ENCODE measurements at regions not wholly inside any gene's neighbourhood (a gene's known extent, or its start where the extent isn't known, plus 50 kb on each side); places are given as distances from the start of the nearest gene placed in this dataset.

DNA sequence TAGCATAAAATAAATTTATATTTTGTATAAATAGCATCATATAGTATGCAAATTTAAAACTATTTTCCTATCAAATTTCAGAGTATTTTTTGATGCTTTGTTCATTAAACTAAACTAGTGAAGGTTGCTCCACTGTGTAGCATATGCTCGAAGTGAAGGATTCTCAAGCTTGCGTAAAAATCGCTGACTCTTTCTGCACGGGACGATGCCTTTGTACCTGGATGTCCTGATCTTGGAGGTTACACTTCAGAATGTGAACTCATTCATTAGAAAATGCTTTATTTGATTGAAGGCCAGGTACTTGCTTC lies 305.0 kb downstream of the WDR72 start:
- DNase-seq: no peak
- intact Hi-C loops (cut with micrococcal nuclease): no loop called here
- Histone ChIP-seq H3K4me3 (no peak overlapping the region), H3K9me3 (replicated peaks) (no peaks in the 10 kb centered on the region), H3K27ac (replicated peaks) (no peak overlapping the region), H3K4me1 (no peaks in the 10 kb centered on the region), H3K36me3 (no peaks in the 10 kb centered on the region), H3K27me3 (ENCODE audit: low read depth) (no peaks in the 10 kb centered on the region)
- TF ChIP-seq, protein P1, sequence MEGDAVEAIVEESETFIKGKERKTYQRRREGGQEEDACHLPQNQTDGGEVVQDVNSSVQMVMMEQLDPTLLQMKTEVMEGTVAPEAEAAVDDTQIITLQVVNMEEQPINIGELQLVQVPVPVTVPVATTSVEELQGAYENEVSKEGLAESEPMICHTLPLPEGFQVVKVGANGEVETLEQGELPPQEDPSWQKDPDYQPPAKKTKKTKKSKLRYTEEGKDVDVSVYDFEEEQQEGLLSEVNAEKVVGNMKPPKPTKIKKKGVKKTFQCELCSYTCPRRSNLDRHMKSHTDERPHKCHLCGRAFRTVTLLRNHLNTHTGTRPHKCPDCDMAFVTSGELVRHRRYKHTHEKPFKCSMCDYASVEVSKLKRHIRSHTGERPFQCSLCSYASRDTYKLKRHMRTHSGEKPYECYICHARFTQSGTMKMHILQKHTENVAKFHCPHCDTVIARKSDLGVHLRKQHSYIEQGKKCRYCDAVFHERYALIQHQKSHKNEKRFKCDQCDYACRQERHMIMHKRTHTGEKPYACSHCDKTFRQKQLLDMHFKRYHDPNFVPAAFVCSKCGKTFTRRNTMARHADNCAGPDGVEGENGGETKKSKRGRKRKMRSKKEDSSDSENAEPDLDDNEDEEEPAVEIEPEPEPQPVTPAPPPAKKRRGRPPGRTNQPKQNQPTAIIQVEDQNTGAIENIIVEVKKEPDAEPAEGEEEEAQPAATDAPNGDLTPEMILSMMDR (IDR thresholded peaks at IDR 0.05; ENCODE audit: borderline replicate concordance): no peak

DNA sequence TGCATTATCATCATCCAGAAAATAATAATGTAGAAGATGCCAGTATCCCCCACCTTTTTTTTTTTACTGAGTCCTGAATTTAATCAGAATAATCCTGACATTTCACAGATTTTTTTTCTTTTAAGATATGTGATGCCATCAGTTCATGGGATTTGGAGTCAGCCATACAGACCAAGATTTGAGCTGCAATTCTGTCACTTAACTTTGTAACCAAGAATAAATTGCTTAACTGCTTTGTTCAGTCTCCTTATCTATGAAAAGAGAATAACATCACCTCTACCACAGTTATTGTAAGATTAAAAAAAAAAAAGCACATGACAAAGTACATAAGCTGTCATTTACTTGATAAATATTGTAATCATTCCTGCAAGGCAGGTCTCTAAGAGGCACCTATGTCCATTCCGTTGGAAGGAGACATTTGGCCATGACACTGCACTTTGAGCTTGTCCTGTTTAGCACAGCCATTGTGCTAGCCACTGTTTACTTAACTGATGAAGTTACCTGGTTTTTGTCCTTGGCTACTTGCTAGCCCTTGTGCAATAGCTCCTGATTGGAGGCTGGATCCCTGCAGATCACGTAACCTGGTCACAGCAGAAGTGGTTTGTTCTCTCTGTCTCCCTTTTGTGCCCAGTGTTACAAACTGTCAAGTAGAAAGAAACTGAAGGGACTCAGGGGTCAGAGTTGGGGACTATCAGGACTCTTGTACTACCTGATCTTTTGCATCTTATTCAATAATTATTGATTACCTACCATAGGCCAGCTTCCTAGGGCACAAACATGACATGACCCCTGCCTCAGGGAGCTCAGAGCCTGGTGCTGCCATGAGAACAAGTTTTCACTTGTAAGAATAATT lies 306.0 kb downstream of the WDR72 start:
- intact Hi-C loops (cut with micrococcal nuclease): no loop called here
- H3K9me3 ChIP-seq (replicated peaks): no peaks in the 10 kb centered on the region
- no peak overlapping the region for H3K27ac ChIP-seq (replicated peaks)
- H3K4me3 ChIP-seq: no peak overlapping the region
- no peaks in the 10 kb centered on the region for H3K36me3 ChIP-seq
- TF ChIP-seq, protein P1 (IDR thresholded peaks at IDR 0.05; ENCODE audit: borderline replicate concordance): no peak
- H3K4me1 ChIP-seq: no peaks in the 10 kb centered on the region
- DNase-seq: no peak
- H3K27me3 ChIP-seq (ENCODE audit: low read depth): no peaks in the 10 kb centered on the region

DNA sequence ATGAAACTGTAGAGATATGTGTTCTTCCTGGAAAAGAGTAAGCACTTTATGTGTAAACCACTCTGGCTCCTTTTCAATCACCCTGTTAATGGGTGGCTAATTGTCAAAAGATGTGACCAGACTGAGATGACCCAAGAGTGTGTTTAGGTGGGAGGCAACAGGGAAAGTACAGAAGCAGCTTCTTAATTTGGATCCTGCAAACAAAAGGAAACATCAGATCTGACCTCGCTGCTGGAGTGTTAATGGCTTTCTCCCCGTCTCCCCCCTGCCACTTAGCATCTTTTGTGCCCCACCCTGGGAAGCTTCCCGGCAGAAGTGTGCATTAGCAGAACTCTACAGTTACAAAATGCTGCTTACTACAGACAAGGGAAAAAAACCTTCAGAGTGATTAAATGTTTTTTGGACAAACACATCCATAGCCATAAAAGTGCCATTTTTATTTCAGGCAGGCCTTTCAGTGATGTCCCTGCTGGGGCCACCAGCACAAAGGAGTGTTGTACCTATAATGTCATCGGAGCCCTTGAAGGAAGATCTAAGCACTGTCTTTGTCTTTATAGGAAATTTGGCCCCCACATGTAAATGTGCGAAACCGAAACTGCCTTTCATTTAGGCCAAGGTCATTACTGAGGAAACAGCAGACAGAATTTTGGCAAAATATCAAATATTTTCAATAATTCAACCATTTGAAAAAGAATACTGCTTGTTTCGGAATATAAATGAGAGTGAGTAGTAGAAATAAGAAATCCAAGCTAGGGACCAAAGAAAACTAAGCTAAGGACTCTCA lies 311.0 kb downstream of the WDR72 start:
- Histone ChIP-seq H3K9me3 (replicated peaks) (no peaks in the 10 kb centered on the region), H3K4me1 (no peaks in the 10 kb centered on the region), H3K27me3 (ENCODE audit: low read depth) (no peaks in the 10 kb centered on the region), H3K27ac (replicated peaks) (no peak overlapping the region), H3K36me3 (no peaks in the 10 kb centered on the region), H3K4me3 (peak overlapping the region; percentile 32)
- TF ChIP-seq, protein P1 (IDR thresholded peaks at IDR 0.05; ENCODE audit: borderline replicate concordance): no peak
- DNase-seq: no peak
- intact Hi-C loops (cut with micrococcal nuclease): no loop called here

DNA sequence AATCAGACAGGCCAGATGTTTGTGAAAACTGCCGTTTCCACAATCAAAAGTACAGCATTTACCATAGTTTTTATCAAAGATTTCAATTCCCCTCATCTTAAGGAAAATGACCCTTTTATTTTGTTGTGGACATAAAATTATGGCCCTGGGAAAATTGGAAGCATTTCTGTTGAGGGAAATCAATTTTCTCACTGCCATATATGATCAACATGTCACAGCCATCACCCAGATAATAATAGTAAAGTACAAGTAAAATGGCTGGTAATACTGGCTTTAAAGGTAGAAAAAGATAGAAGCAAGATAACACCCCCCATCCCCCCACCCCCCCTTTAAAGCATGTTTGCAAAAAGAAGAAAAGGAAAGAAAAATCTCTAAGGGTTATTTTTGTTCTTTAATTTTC lies 311.7 kb downstream of the WDR72 start:
- TF ChIP-seq, protein P1 (IDR thresholded peaks at IDR 0.05; ENCODE audit: borderline replicate concordance): no peak

DNA sequence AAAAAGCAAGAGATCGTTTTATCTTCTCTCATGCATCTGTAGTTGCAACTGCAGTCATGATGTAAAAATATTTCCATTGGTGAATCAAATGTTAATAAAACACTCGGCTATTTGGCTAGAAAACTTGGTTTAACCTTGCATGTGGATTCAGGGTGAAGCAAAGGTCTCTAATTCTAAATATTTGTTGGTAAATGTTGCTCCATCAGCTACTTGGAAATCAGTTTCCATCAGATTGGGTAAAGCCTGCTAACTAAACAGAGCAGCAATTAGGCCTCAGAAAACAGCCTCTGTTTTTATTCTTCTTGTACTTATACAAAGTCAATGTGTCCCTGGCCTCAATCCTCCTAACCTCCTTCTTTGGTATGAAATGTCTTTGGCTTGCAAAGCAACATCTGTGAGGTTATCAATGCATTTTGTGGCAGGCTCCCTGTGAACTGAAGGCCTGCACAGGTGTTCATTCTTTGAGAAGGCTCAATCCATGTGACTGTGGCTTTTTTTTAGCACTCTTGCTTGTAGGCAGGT lies 312.3 kb downstream of the WDR72 start:
- H3K4me1 ChIP-seq: no peaks in the 10 kb centered on the region
- no peak overlapping the region for H3K27ac ChIP-seq (replicated peaks)
- H3K9me3 ChIP-seq (replicated peaks): no peaks in the 10 kb centered on the region
- intact Hi-C loops (cut with micrococcal nuclease): no loop called here
- no peaks in the 10 kb centered on the region for H3K27me3 ChIP-seq (ENCODE audit: low read depth)
- H3K36me3 ChIP-seq: no peaks in the 10 kb centered on the region
- TF ChIP-seq, protein P1 (IDR thresholded peaks at IDR 0.05; ENCODE audit: borderline replicate concordance): no peak
- no peak for DNase-seq
- H3K4me3 ChIP-seq: no peak overlapping the region

More for the DNA sequence above, 311.7 kb downstream of the WDR72 start:
- intact Hi-C loops (cut with micrococcal nuclease): no loop called here
- DNase-seq: no peak
- Histone ChIP-seq H3K9me3 (replicated peaks) (no peaks in the 10 kb centered on the region), H3K36me3 (no peaks in the 10 kb centered on the region), H3K27ac (replicated peaks) (no peak overlapping the region), H3K27me3 (ENCODE audit: low read depth) (no peaks in the 10 kb centered on the region), H3K4me3 (no peak overlapping the region), H3K4me1 (no peaks in the 10 kb centered on the region)
